GM23338 (cell line): ENCODE measurements at regions not wholly inside any gene's neighbourhood (a gene's known extent, or its start where the extent isn't known, plus 50 kb on each side); places are given as distances from the start of the nearest gene placed in this dataset.

Experiments used
- ATAC-seq: fragments of 200-7000 bp; cut with Tn5 transposase; 3 replicates; pipeline ENCODE4 v1.9.1; 2020
- DNase-seq: peaks from one replicate; pipeline ENCODE4 v3.0.0-alpha.2; 2015; ENCODE audit warnings: low spot score
- H2AFZ ChIP-seq: fragments of 200-600 bp; sonication (generic); 2 replicates; pipeline ENCODE4 v1.8.0; 2016; ENCODE audit warnings: antibody characterized with exemption, mild to moderate bottlenecking, moderate library complexity
- H3F3A ChIP-seq: fragments of 200-600 bp; sonication (generic); replicated peaks from 2 replicates; pipeline ENCODE4 v1.8.0; 2017; ENCODE audit warnings: antibody characterized with exemption, mixed run types, low read depth
- H3K27ac ChIP-seq: fragments of 200-600 bp; sonication (generic); 2 replicates; pipeline ENCODE4 v1.6.1; 2016; ENCODE audit warnings: low read depth
- H3K27me3 ChIP-seq: fragments of 200-600 bp; sonication (generic); 2 replicates; pipeline ENCODE4 v1.8.0; 2016; ENCODE audit warnings: mild to moderate bottlenecking, mixed run types, moderate library complexity; ENCODE audit not compliant: insufficient read depth
- H3K36me3 ChIP-seq: fragments of 200-600 bp; sonication (generic); 2 replicates; pipeline ENCODE4 v1.8.0; 2016; ENCODE audit warnings: mild to moderate bottlenecking; ENCODE audit not compliant: insufficient read depth
- H3K4me1 ChIP-seq: fragments of 200-600 bp; sonication (generic); 2 replicates; pipeline ENCODE4 v1.8.0; 2016; ENCODE audit warnings: mild to moderate bottlenecking, moderate library complexity; ENCODE audit not compliant: insufficient read depth
- H3K4me2 ChIP-seq: fragments of 200-600 bp; sonication (generic); 2 replicates; pipeline ENCODE4 v1.7.1; 2017; ENCODE audit warnings: mixed run types
- H3K4me3 ChIP-seq: fragments of 200-600 bp; sonication (generic); 2 replicates; pipeline ENCODE4 v1.6.1; 2016; ENCODE audit warnings: mixed run types
- H3K79me2 ChIP-seq: fragments of 200-600 bp; sonication (generic); replicated peaks from 2 replicates; pipeline ENCODE4 v1.8.0; 2017; ENCODE audit warnings: mild to moderate bottlenecking; ENCODE audit not compliant: insufficient read depth
- H3K9me2 ChIP-seq: fragments of 200-600 bp; sonication (generic); 2 replicates; pipeline ENCODE4 v1.8.0; 2017; ENCODE audit not compliant: insufficient read depth
- H4K20me1 ChIP-seq: fragments of 200-600 bp; sonication (generic); replicated peaks from 2 replicates; pipeline ENCODE4 v1.8.0; 2017; ENCODE audit warnings: mild to moderate bottlenecking; ENCODE audit not compliant: insufficient read depth
- H3K27ac Mint-ChIP-seq: 2 replicates; pipeline ENCODE4 v1.8.0; 2020; ENCODE audit warnings: inconsistent platforms, mild to moderate bottlenecking, moderate library complexity, mixed read lengths
- H3K27me3 Mint-ChIP-seq: 3 replicates; pipeline ENCODE4 v1.8.0; 2022; ENCODE audit warnings: low read depth, mild to moderate bottlenecking, moderate library complexity, mixed read lengths, inconsistent platforms; ENCODE audit not compliant: insufficient read depth, poor library complexity
- H3K36me3 Mint-ChIP-seq: 3 replicates; pipeline ENCODE4 v1.8.0; 2021; ENCODE audit warnings: low read depth, mild to moderate bottlenecking, inconsistent platforms, moderate library complexity, mixed read lengths
- H3K4me1 Mint-ChIP-seq: 3 replicates; pipeline ENCODE4 v1.8.0; 2020; ENCODE audit warnings: mild to moderate bottlenecking, inconsistent platforms, mixed read lengths
- H3K4me3 Mint-ChIP-seq: 3 replicates; pipeline ENCODE4 v1.8.0; 2021; ENCODE audit warnings: moderate library complexity, mild to moderate bottlenecking, inconsistent platforms, mixed read lengths
- H3K9me3 Mint-ChIP-seq: 3 replicates; pipeline ENCODE4 v1.8.0; 2020; ENCODE audit warnings: moderate library complexity, mild to moderate bottlenecking, inconsistent platforms, mixed read lengths
- ETS1 ChIP-seq: IDR thresholded peaks from 2 replicates; pipeline ENCODE4 v1.6.1; 2016; ENCODE audit warnings: antibody characterized with exemption
- EZH2 ChIP-seq: fragments of 200-600 bp; sonication (generic); IDR thresholded peaks from one replicate; pipeline ENCODE4 v1.8.0; 2017; ENCODE audit warnings: antibody characterized with exemption, mild to moderate bottlenecking, low read depth; ENCODE audit not compliant: unreplicated experiment
- EZH2phosphoT487 ChIP-seq: fragments of 200-600 bp; sonication (generic); IDR thresholded peaks from one replicate; pipeline ENCODE4 v1.8.1; 2018; ENCODE audit warnings: antibody characterized with exemption; ENCODE audit not compliant: unreplicated experiment
- JUNB ChIP-seq: IDR thresholded peaks from one replicate; pipeline ENCODE4 v1.6.1; 2016; ENCODE audit warnings: antibody characterized with exemption; ENCODE audit not compliant: unreplicated experiment
- NANOG ChIP-seq: IDR thresholded peaks from 2 replicates; pipeline ENCODE4 v1.6.1; 2016; ENCODE audit warnings: antibody characterized with exemption, borderline replicate concordance
- ZNF114 ChIP-seq: fragments of 250-450 bp; sonication (Bioruptor Pico); IDR thresholded peaks from 2 replicates; pipeline ENCODE4 v1.5.0; 2020; ENCODE audit warnings: mild to moderate bottlenecking, moderate library complexity
- ZNF331 ChIP-seq: fragments of 250-450 bp; sonication (Bioruptor Pico); IDR thresholded peaks from 2 replicates; pipeline ENCODE4 v1.5.0; 2020; ENCODE audit warnings: low read depth, mild to moderate bottlenecking, moderate library complexity
- ZNF462 ChIP-seq: fragments of 250-450 bp; sonication (Bioruptor Pico); IDR thresholded peaks from 2 replicates; pipeline ENCODE4 v1.5.0; 2020; ENCODE audit warnings: mild to moderate bottlenecking, moderate library complexity
- TF ChIP-seq, protein P1 (sequence below), 2 experiments: fragments of 200-600 bp in 1 of 2; sonication (generic) in 1 of 2; conservative IDR thresholded peaks; 2 replicates each; pipeline versions ENCODE4 v1.5.1 to v1.6.1; 2016 to 2017; ENCODE audit warnings: antibody characterized with exemption in 2 of 2, low read depth in 2 of 2, mild to moderate bottlenecking in 2 of 2, moderate library complexity in 1 of 2

GRCh38 chr7:17487343-17487742 is 188.9 kb downstream of the AHR start (continued):
- TF ChIP-seq ZNF462 (CRISPR knock-in tag) = no peak

DNA sequence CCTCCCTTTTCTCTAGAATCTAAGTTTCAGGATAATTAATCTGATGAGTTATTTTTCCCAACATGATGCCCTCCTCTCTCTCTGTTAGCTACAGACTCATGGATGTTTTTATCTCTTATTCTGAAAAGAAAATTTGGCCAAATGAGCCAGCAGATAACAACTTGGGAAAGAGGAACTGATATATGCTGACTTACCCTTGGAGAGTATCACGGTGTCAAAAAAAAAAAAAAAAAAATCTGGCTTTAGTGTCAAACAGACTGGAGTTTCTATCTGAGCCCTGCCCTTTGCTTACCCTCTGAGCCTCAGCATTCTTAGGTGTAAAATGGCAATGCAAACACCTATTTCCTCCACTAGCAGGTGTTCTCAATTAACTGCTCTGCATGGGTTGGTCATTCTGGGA is 190.4 kb downstream of the AHR start:
- ATAC-seq = no peak; the same call in 2 of the 3 replicates
- Mint-ChIP-seq H3K4me3 (no peak overlapping the region), H3K27me3 (peaks cover 2% of the 10 kb centered on the region), H3K9me3 (no peaks in the 10 kb centered on the region), H3K36me3 (no peaks in the 10 kb centered on the region), H3K4me1 (peaks cover 17% of the 10 kb centered on the region), H3K27ac (no peak overlapping the region)
- H3K36me3 ChIP-seq = no peaks in the 10 kb centered on the region
- H3K27ac ChIP-seq = no peak overlapping the region
- no peak overlapping the region for H3K4me2 ChIP-seq
- H3K79me2 ChIP-seq = no peaks in the 10 kb centered on the region
- no peaks in the 10 kb centered on the region for H4K20me1 ChIP-seq
- H3K9me2 ChIP-seq = peaks cover 7% of the 10 kb centered on the region
- no peak overlapping the region for H3K4me3 ChIP-seq
- TF ChIP-seq NANOG = no peak
- H3K4me1 ChIP-seq = 0 out of 2 replicates have a peak, but pooled peaks cover 7% of the 10 kb centered on the region
- no peaks in the 10 kb centered on the region for H3F3A ChIP-seq
- no peak for DNase-seq
- H3K27me3 ChIP-seq = no peaks in the 10 kb centered on the region
- no peak overlapping the region for H2AFZ ChIP-seq

DNA sequence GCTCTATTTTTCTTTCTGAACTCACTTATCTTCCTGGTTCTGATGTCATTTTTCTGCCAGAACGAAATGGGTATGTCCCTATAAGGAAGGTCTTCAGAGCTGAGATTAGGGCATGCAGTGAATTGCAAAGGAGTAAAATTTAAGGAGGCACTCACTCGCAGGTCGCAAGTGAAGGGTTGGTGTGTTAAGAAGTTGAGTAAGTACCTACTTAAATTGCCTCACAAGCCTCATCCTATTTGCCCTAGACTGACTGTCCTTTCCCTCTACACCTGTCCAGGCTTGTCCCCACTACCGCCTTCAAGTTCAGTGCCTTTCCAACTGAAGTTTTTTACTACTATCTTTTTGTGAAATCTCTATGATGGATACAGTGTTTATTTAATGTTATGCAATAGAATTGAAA is 191.5 kb downstream of the AHR start:
- H3K79me2 ChIP-seq = no peaks in the 10 kb centered on the region
- Mint-ChIP-seq H3K4me1 (peaks cover 17% of the 10 kb centered on the region), H3K9me3 (no peaks in the 10 kb centered on the region), H3K27ac (no peak overlapping the region), H3K4me3 (no peak overlapping the region), H3K27me3 (peaks cover 2% of the 10 kb centered on the region), H3K36me3 (no peaks in the 10 kb centered on the region)
- TF ChIP-seq ZNF331 (CRISPR knock-in tag) = no peak
- TF ChIP-seq EZH2 = no peak
- TF ChIP-seq EZH2phosphoT487 = no peak
- TF ChIP-seq, protein P1, sequence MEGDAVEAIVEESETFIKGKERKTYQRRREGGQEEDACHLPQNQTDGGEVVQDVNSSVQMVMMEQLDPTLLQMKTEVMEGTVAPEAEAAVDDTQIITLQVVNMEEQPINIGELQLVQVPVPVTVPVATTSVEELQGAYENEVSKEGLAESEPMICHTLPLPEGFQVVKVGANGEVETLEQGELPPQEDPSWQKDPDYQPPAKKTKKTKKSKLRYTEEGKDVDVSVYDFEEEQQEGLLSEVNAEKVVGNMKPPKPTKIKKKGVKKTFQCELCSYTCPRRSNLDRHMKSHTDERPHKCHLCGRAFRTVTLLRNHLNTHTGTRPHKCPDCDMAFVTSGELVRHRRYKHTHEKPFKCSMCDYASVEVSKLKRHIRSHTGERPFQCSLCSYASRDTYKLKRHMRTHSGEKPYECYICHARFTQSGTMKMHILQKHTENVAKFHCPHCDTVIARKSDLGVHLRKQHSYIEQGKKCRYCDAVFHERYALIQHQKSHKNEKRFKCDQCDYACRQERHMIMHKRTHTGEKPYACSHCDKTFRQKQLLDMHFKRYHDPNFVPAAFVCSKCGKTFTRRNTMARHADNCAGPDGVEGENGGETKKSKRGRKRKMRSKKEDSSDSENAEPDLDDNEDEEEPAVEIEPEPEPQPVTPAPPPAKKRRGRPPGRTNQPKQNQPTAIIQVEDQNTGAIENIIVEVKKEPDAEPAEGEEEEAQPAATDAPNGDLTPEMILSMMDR (conservative IDR thresholded peaks at IDR 0.05; ENCODE audit: low read depth in 2 of 2) = no peak
- no peak for TF ChIP-seq ETS1
- no peak for TF ChIP-seq ZNF114
- no peak for TF ChIP-seq JUNB
- H3K4me1 ChIP-seq = 0 out of 2 replicates have a peak, but pooled peaks cover 7% of the 10 kb centered on the region
- ATAC-seq = no peak
- no peaks in the 10 kb centered on the region for H3K27me3 ChIP-seq
- peaks cover 7% of the 10 kb centered on the region for H3K9me2 ChIP-seq
- no peak overlapping the region for H2AFZ ChIP-seq
- no peak overlapping the region for H3K4me3 ChIP-seq
- H3K27ac ChIP-seq = no peak overlapping the region
- H4K20me1 ChIP-seq = no peaks in the 10 kb centered on the region
- H3K4me2 ChIP-seq = no peak overlapping the region
- no peaks in the 10 kb centered on the region for H3K36me3 ChIP-seq
- no peaks in the 10 kb centered on the region for H3F3A ChIP-seq
- no peak for DNase-seq
